IMR-90 (cell line): ENCODE measurements at regions not wholly inside any gene's neighbourhood (a gene's known extent, or its start where the extent isn't known, plus 50 kb on each side); places are given as distances from the start of the nearest gene placed in this dataset.

Source experiments
- ATAC-seq: fragments of 200-7000 bp; cut with Tn5 transposase; 2 replicates; pipeline ENCODE4 v1.9.1; 2020; ENCODE audit warnings: low read depth, mild to moderate bottlenecking, moderate library complexity
- BruUV-seq: library from RNA; stranded (reverse); fragments of 400-500 nt; replicated peaks from 2 replicates; lab custom pipeline; 2021; lab: Mats Ljungman, UMichigan
- CTCF ChIA-PET: fragments of 300-600 bp; formaldehyde crosslinking; extraction: SDS; loops from one replicate; lab custom pipeline; 2021; ENCODE audit warnings: antibody characterized with exemption; lab: Yijun Ruan, JAX
- POLR2A ChIA-PET: fragments of 300-600 bp; sonication (Branson Sonifier 250); formaldehyde crosslinking; loops from one replicate; lab custom pipeline; 2022; ENCODE audit warnings: antibody characterized with exemption; ENCODE audit not compliant: unreplicated experiment; lab: Charles Lee
- DNase-seq: peaks from one replicate; pipeline ENCODE4 v3.0.0; 2013
- H2AFZ ChIP-seq: replicated peaks from 2 replicates; pipeline ENCODE3; 2013; ENCODE audit warnings: low read length, mild to moderate bottlenecking; ENCODE audit not compliant: poor library complexity
- H2AK5ac ChIP-seq: 2 replicates; pipeline ENCODE4 v1.6.1; 2013; ENCODE audit warnings: low read depth, low read length, inconsistent platforms
- H2AK9ac ChIP-seq: replicated peaks from 2 replicates; pipeline ENCODE3; 2013; ENCODE audit warnings: mild to moderate bottlenecking, low read depth, low read length, moderate library complexity; ENCODE audit not compliant: poor library complexity
- H2BK120ac ChIP-seq: 2 replicates; pipeline ENCODE4 v1.6.1; 2013; ENCODE audit warnings: low read depth, low read length, inconsistent platforms
- H2BK15ac ChIP-seq: 3 replicates; pipeline ENCODE4 v1.6.1; 2013; ENCODE audit warnings: low read depth, low read length, inconsistent platforms
- H2BK20ac ChIP-seq: 2 replicates; pipeline ENCODE4 v1.6.1; 2013; ENCODE audit warnings: low read depth, mild to moderate bottlenecking, inconsistent platforms, low read length, moderate library complexity
- H2BK5ac ChIP-seq: 2 replicates; pipeline ENCODE4 v1.6.1; 2013; ENCODE audit warnings: mild to moderate bottlenecking, low read depth, low read length, inconsistent platforms; ENCODE audit not compliant: poor library complexity, severe bottlenecking
- H3K14ac ChIP-seq: replicated peaks from 2 replicates; pipeline ENCODE4 v1.6.1; 2013; ENCODE audit warnings: low read depth, low read length, inconsistent platforms
- H3K18ac ChIP-seq: 2 replicates; pipeline ENCODE4 v1.6.1; 2013; ENCODE audit warnings: low read depth, low read length, control low read depth
- H3K23ac ChIP-seq: 2 replicates; pipeline ENCODE4 v1.6.1; 2013; ENCODE audit warnings: low read depth, low read length, inconsistent platforms
- H3K27ac ChIP-seq: 2 replicates; pipeline ENCODE4 v1.5.1; 2013; ENCODE audit warnings: mild to moderate bottlenecking, control low read depth, low read length; ENCODE audit not compliant: insufficient read depth
- H3K27me3 ChIP-seq: 2 replicates; pipeline ENCODE4 v1.6.1; 2013; ENCODE audit warnings: low read length; ENCODE audit not compliant: control insufficient read depth, insufficient read depth
- H3K36me3 ChIP-seq: 2 replicates; pipeline ENCODE4 v1.6.1; 2013; ENCODE audit warnings: low read length, mixed read lengths; ENCODE audit not compliant: control insufficient read depth, insufficient read depth
- H3K4ac ChIP-seq: 2 replicates; pipeline ENCODE4 v1.6.1; 2013; ENCODE audit warnings: low read depth, low read length, inconsistent platforms
- H3K4me1 ChIP-seq: 2 replicates; pipeline ENCODE4 v1.6.1; 2013; ENCODE audit warnings: low read length, mixed read lengths; ENCODE audit not compliant: control insufficient read depth, insufficient read depth
- H3K4me2 ChIP-seq: 2 replicates; pipeline ENCODE4 v1.6.1; 2013; ENCODE audit warnings: low read depth, mild to moderate bottlenecking, control low read depth, low read length, moderate library complexity
- H3K4me3 ChIP-seq: 2 replicates; pipeline ENCODE4 v1.5.1; 2013; ENCODE audit warnings: low read depth, mild to moderate bottlenecking, control low read depth, low read length, moderate library complexity; ENCODE audit not compliant: insufficient read depth
- H3K56ac ChIP-seq: 2 replicates; pipeline ENCODE4 v1.6.1; 2013; ENCODE audit warnings: low read length, inconsistent platforms; ENCODE audit not compliant: insufficient read depth; ENCODE audit errors: extremely low read depth
- H3K79me1 ChIP-seq, 2 experiments: 2 replicates each; pipeline ENCODE4 v1.6.1; 2013; ENCODE audit warnings: low read length in 2 of 2, inconsistent platforms in 1 of 2, low read depth in 1 of 2
- H3K9ac ChIP-seq: 2 replicates; pipeline ENCODE4 v1.6.1; 2013; ENCODE audit warnings: low read depth, low read length, control low read depth
- H3K9me1 ChIP-seq: 2 replicates; pipeline ENCODE4 v1.6.1; 2013; ENCODE audit warnings: low read length, inconsistent platforms; ENCODE audit not compliant: insufficient read depth
- H3K9me3 ChIP-seq: 2 replicates; pipeline ENCODE4 v1.6.1; 2013; ENCODE audit warnings: low read length; ENCODE audit not compliant: control insufficient read depth, insufficient read depth
- H4K20me1 ChIP-seq: 2 replicates; pipeline ENCODE4 v1.6.1; 2013; ENCODE audit warnings: low read length, inconsistent platforms; ENCODE audit not compliant: insufficient read depth
- H4K5ac ChIP-seq: 2 replicates; pipeline ENCODE4 v1.6.1; 2013; ENCODE audit warnings: mild to moderate bottlenecking, low read depth, low read length, control low read depth
- H4K8ac ChIP-seq, 2 experiments: 2 replicates each; pipeline ENCODE4 v1.6.1; 2013; ENCODE audit warnings: low read depth in 2 of 2, low read length in 2 of 2, control low read depth in 1 of 2, inconsistent platforms in 1 of 2
- H4K91ac ChIP-seq: 2 replicates; pipeline ENCODE4 v1.6.1; 2013; ENCODE audit warnings: low read depth, low read length, inconsistent platforms; ENCODE audit not compliant: insufficient read depth
- CEBPB ChIP-seq: IDR thresholded peaks from 2 replicates; pipeline ENCODE4 v1.6.1; 2012; ENCODE audit warnings: low read depth, low read length, improper control_type of control experiment
- CTCF ChIP-seq: conservative IDR thresholded peaks from 2 replicates; pipeline ENCODE4 v1.5.1; 2012; ENCODE audit warnings: mild to moderate bottlenecking, low read depth, low read length, improper control_type of control experiment
- ELK1 ChIP-seq: fragments of 150-350 bp; IDR thresholded peaks from 2 replicates; pipeline ENCODE4 v1.6.1; 2016; ENCODE audit warnings: low read depth, mild to moderate bottlenecking, low read length, moderate library complexity, borderline replicate concordance
- FOS ChIP-seq: fragments of 150-350 bp; IDR thresholded peaks from 2 replicates; pipeline ENCODE4 v1.6.1; 2016; ENCODE audit warnings: low read depth, low read length
- MAFK ChIP-seq: IDR thresholded peaks from 2 replicates; pipeline ENCODE4 v1.6.1; 2012; ENCODE audit warnings: low read depth, low read length, improper control_type of control experiment
- MAZ ChIP-seq: IDR thresholded peaks from 2 replicates; pipeline ENCODE4 v1.6.1; 2012; ENCODE audit warnings: low read depth, mild to moderate bottlenecking, low read length, improper control_type of control experiment, moderate library complexity, borderline replicate concordance
- MXI1 ChIP-seq: IDR thresholded peaks from 2 replicates; pipeline ENCODE4 v1.6.1; 2012; ENCODE audit warnings: low read depth, mild to moderate bottlenecking, low read length, moderate library complexity, borderline replicate concordance
- NFE2L2 ChIP-seq: fragments of 150-350 bp; IDR thresholded peaks from 2 replicates; pipeline ENCODE4 v1.6.1; 2016; ENCODE audit warnings: low read depth, mild to moderate bottlenecking, low read length
- POLR2A ChIP-seq: IDR thresholded peaks from 2 replicates; pipeline ENCODE4 v1.6.1; 2012; ENCODE audit warnings: mild to moderate bottlenecking, low read depth, low read length
- RAD21 ChIP-seq: IDR thresholded peaks from 2 replicates; pipeline ENCODE4 v1.6.1; 2012; ENCODE audit warnings: low read length, improper control_type of control experiment
- RCOR1 ChIP-seq: IDR thresholded peaks from 2 replicates; pipeline ENCODE4 v1.6.1; 2012; ENCODE audit warnings: mild to moderate bottlenecking, low read length, improper control_type of control experiment; ENCODE audit not compliant: insufficient replicate concordance
- RFX5 ChIP-seq: IDR thresholded peaks from 2 replicates; pipeline ENCODE4 v1.8.0; 2012; ENCODE audit warnings: low read depth, mild to moderate bottlenecking, low read length, moderate library complexity
- SMC3 ChIP-seq: fragments of 150-350 bp; IDR thresholded peaks from 2 replicates; pipeline ENCODE4 v1.6.1; 2016; ENCODE audit warnings: low read depth, mild to moderate bottlenecking, antibody characterized with exemption, low read length, moderate library complexity
- USF2 ChIP-seq: fragments of 150-350 bp; IDR thresholded peaks from 2 replicates; pipeline ENCODE4 v1.6.1; 2017; ENCODE audit warnings: mild to moderate bottlenecking, antibody characterized with exemption, low read length, low read depth
- WGBS, 2 experiments: methylation state at CpG; one replicate each; pipeline versions ENCODE4 v1.1.5 to v1.1.7; 2013; ENCODE audit warnings: missing lambda C conversion rate in 2 of 2; ENCODE audit not compliant: insufficient read length in 1 of 2; ENCODE audit errors: extremely low coverage in 2 of 2; 5-methylcytosine and 5-hydroxymethylcytosine counted together
- dilution Hi-C: fragments of 300-500 bp; cut with HindIII; formaldehyde crosslinking; loops from one replicate; pipeline ENCODE4 v1.14.3; 2018; ENCODE audit warnings: low sequenced_read_pairs; ENCODE audit not compliant: unreplicated experiment
- in situ Hi-C: fragments of 300-500 bp; cut with MboI; formaldehyde crosslinking; loops from 3 replicates; pipeline ENCODE4 v1.14.3; 2019; ENCODE audit warnings: low sequenced_read_pairs, inconsistent platforms, mixed read lengths
- intact Hi-C: fragments of 100-400 bp; cut with micrococcal nuclease; formaldehyde crosslinking; loops from 2 replicates; pipeline ENCODE4 v1.10.0; 2022

- no peak for TF ChIP-seq MXI1
- TF ChIP-seq SMC3: no peak
- no peak for TF ChIP-seq MAZ
- no peak for TF ChIP-seq FOS
- TF ChIP-seq CEBPB: no peak
- no peak for TF ChIP-seq CTCF
- no peak for TF ChIP-seq RAD21
- TF ChIP-seq RFX5: no peak
- no peak for TF ChIP-seq MAFK
- TF ChIP-seq NFE2L2: no peak
- no peak for TF ChIP-seq USF2
- TF ChIP-seq ELK1: no peak
- no peak for TF ChIP-seq RCOR1
- TF ChIP-seq POLR2A: no peak
These were observed 232.9 kb downstream of the BUD13 start for GRCh38 chr11:116539836-116540418.

More at GRCh38 chr11:116539836-116540418, 232.9 kb downstream of the BUD13 start:
- ChIA-PET CTCF (no interaction called here), POLR2A (no interaction called here)
- 0% methylated on average over 1 of the region's 2 CpGs; no CpG with 5 or more reads in 1 of the 2 experiments for WGBS, 2 experiments
- Histone ChIP-seq H2BK5ac (no peak overlapping the region), H4K8ac (no peak overlapping the region), H3K9me3 (no peaks in the 10 kb centered on the region), H3K27ac (no peak overlapping the region), H2AFZ (no peak overlapping the region), H2BK15ac (no peak overlapping the region), H3K14ac (no peak overlapping the region), H2AK5ac (no peak overlapping the region), H2AK9ac (no peak overlapping the region), H3K4me1 (no peaks in the 10 kb centered on the region), H3K27me3 (peaks cover 1% of the 10 kb centered on the region), H3K18ac (no peak overlapping the region), H3K4ac (no peak overlapping the region), H3K79me1 (no peaks in the 10 kb centered on the region), H4K5ac (no peak overlapping the region), H3K9me1 (no peaks in the 10 kb centered on the region), H3K56ac (no peak overlapping the region), H3K4me2 (no peak overlapping the region), H3K4me3 (no peak overlapping the region), H3K9ac (no peak overlapping the region), H2BK120ac (no peak overlapping the region), H4K20me1 (no peaks in the 10 kb centered on the region; the same call in 1 of the 2 replicates), H3K23ac (no peak overlapping the region), H2BK20ac (no peak overlapping the region), H4K91ac (no peak overlapping the region), H3K36me3 (no peaks in the 10 kb centered on the region)
- no TSS peak for BruUV-seq
- dilution Hi-C loops: no loop called here
- in situ Hi-C loops: no loop called here
- intact Hi-C loops: no loop called here
- no peak for ATAC-seq
- no peak for DNase-seq
